ENCODE measurements at regions not wholly inside any gene's neighbourhood (a gene's known extent, or its start where the extent isn't known, plus 50 kb on each side); places are given as distances from the start of the nearest gene placed in this dataset.

- H3K4me1 ChIP-seq (ENCODE audit: control insufficient read depth in 5 of 5, insufficient read depth in 5 of 5, low read length in 5 of 5) = no peaks in the 10 kb centered on the region
- H3K4me3 ChIP-seq = no peak overlapping the region
- H3K9ac ChIP-seq (ENCODE audit: insufficient read depth in 1 of 2, low read length in 2 of 2) = no peak overlapping the region
- DNase-seq = no peak
- no peak for TF ChIP-seq CTCF (IDR thresholded peaks at IDR 0.05; ENCODE audit: control extremely low read depth, extremely low read depth)
- WGBS, 2 donors = 73 to 93% methylated on average over 1 of the region's 1 CpG
- peaks cover 0 to 6% (median 0%) of the 10 kb centered on the region in 3 donors for H3K27me3 ChIP-seq (ENCODE audit: control insufficient read depth in 3 of 3, insufficient read depth in 3 of 3, low read length in 2 of 3)
- H3K27ac ChIP-seq (ENCODE audit: low read depth in 1 of 2, low read length in 1 of 2) = no peak overlapping the region
- H3K36me3 ChIP-seq (ENCODE audit: control insufficient read depth in 4 of 4, insufficient read depth in 4 of 4, low read length in 4 of 4) = no peaks in the 10 kb centered on the region
- no peaks in the 10 kb centered on the region for H3K9me3 ChIP-seq (ENCODE audit: control insufficient read depth in 4 of 4, insufficient read depth in 3 of 4, low read length in 3 of 4)
- no peak for ATAC-seq (ENCODE audit: insufficient read depth, low FRiP score)
These were observed 175.8 kb downstream of the FMR1NB start for GRCh38 chrX:148156986-148157385.

GRCh38 chrX:148159796-148160195 is 178.7 kb downstream of the FMR1NB start:
- no peaks in the 10 kb centered on the region for H3K36me3 ChIP-seq (ENCODE audit: control insufficient read depth in 4 of 4, insufficient read depth in 4 of 4, low read length in 4 of 4)
- H3K27me3 ChIP-seq (ENCODE audit: control insufficient read depth in 3 of 3, insufficient read depth in 3 of 3, low read length in 2 of 3) = peaks cover 0 to 6% (median 0%) of the 10 kb centered on the region in 3 donors
- H3K27ac ChIP-seq (ENCODE audit: low read depth in 1 of 2, low read length in 1 of 2) = no peak overlapping the region
- no peaks in the 10 kb centered on the region for H3K4me1 ChIP-seq (ENCODE audit: control insufficient read depth in 5 of 5, insufficient read depth in 5 of 5, low read length in 5 of 5)
- H3K9me3 ChIP-seq (ENCODE audit: control insufficient read depth in 4 of 4, insufficient read depth in 3 of 4, low read length in 3 of 4) = no peaks in the 10 kb centered on the region
- no peak overlapping the region for H3K4me3 ChIP-seq
- DNase-seq (no peak), ATAC-seq (ENCODE audit: insufficient read depth, low FRiP score) (no peak)
- no peak overlapping the region for H3K9ac ChIP-seq (ENCODE audit: insufficient read depth in 1 of 2, low read length in 2 of 2)
- no peak for TF ChIP-seq CTCF (IDR thresholded peaks at IDR 0.05; ENCODE audit: control extremely low read depth, extremely low read depth)

GRCh38 chrX:148161701-148162100 is 180.6 kb downstream of the FMR1NB start:
- no peak overlapping the region for H3K27ac ChIP-seq (ENCODE audit: low read depth in 1 of 2, low read length in 1 of 2)
- no peak overlapping the region for H3K4me3 ChIP-seq
- no peaks in the 10 kb centered on the region for H3K4me1 ChIP-seq (ENCODE audit: control insufficient read depth in 5 of 5, insufficient read depth in 5 of 5, low read length in 5 of 5)
- 65 to 88% methylated on average over 6 of the region's 6 CpGs for WGBS, 2 donors
- no peak for ATAC-seq (ENCODE audit: insufficient read depth, low FRiP score)
- no peaks in the 10 kb centered on the region for H3K36me3 ChIP-seq (ENCODE audit: control insufficient read depth in 4 of 4, insufficient read depth in 4 of 4, low read length in 4 of 4)
- TF ChIP-seq CTCF (IDR thresholded peaks at IDR 0.05; ENCODE audit: control extremely low read depth, extremely low read depth) = no peak
- no peak for DNase-seq
- H3K27me3 ChIP-seq (ENCODE audit: control insufficient read depth in 3 of 3, insufficient read depth in 3 of 3, low read length in 2 of 3) = peaks cover 0 to 6% (median 0%) of the 10 kb centered on the region in 3 donors
- no peak overlapping the region for H3K9ac ChIP-seq (ENCODE audit: insufficient read depth in 1 of 2, low read length in 2 of 2)
- no peaks in the 10 kb centered on the region for H3K9me3 ChIP-seq (ENCODE audit: control insufficient read depth in 4 of 4, insufficient read depth in 3 of 4, low read length in 3 of 4)

- Histone ChIP-seq H3K9me3 (ENCODE audit: control insufficient read depth in 4 of 4, insufficient read depth in 3 of 4, low read length in 3 of 4) (peaks cover 0 to 3% (median 0%) of the 10 kb centered on the region in 4 donors), H3K36me3 (ENCODE audit: control insufficient read depth in 4 of 4, insufficient read depth in 4 of 4, low read length in 4 of 4) (no peaks in the 10 kb centered on the region), H3K9ac (ENCODE audit: insufficient read depth in 1 of 2, low read length in 2 of 2) (no peak overlapping the region), H3K27ac (ENCODE audit: low read depth in 1 of 2, low read length in 1 of 2) (no peak overlapping the region), H3K4me3 (no peak overlapping the region), H3K27me3 (ENCODE audit: control insufficient read depth in 3 of 3, insufficient read depth in 3 of 3, low read length in 2 of 3) (no peaks in the 10 kb centered on the region), H3K4me1 (ENCODE audit: control insufficient read depth in 5 of 5, insufficient read depth in 5 of 5, low read length in 5 of 5) (no peaks in the 10 kb centered on the region)
- DNase-seq (no peak), ATAC-seq (ENCODE audit: insufficient read depth, low FRiP score) (no peak)
- no peak for TF ChIP-seq CTCF (IDR thresholded peaks at IDR 0.05; ENCODE audit: control extremely low read depth, extremely low read depth)
These were observed 204.5 kb downstream of the FMR1NB start for GRCh38 chrX:148185631-148186030.
